GM18508 (cell line): ENCODE measurements at regions not wholly inside any gene's neighbourhood (a gene's known extent, or its start where the extent isn't known, plus 50 kb on each side); places are given as distances from the start of the nearest gene placed in this dataset.

Experiments
- ATAC-seq: cut with Tn5 transposase; IDR thresholded peaks from one replicate; pipeline ENCODE4 v1.9.1; 2021; ENCODE audit warnings: moderate number of reproducible peaks; ENCODE audit not compliant: insufficient read depth, unreplicated experiment

DNA sequence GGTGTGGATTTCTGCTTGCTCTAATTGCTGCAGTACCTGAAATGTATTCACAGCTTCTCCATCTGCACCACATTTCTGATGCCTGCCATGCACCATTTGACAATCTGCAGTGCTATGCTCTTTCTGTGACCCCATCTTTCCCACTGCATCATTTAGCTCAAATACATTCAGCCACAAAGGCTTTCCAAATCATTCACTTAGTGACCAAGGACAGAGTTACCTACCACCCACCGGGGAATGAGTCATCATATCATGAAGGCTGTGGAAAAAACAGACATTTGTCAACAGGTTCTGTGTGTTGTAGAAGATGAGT is 465.5 kb upstream of the ATP2B1 start:
- ATAC-seq = peak; percentile 46

DNA sequence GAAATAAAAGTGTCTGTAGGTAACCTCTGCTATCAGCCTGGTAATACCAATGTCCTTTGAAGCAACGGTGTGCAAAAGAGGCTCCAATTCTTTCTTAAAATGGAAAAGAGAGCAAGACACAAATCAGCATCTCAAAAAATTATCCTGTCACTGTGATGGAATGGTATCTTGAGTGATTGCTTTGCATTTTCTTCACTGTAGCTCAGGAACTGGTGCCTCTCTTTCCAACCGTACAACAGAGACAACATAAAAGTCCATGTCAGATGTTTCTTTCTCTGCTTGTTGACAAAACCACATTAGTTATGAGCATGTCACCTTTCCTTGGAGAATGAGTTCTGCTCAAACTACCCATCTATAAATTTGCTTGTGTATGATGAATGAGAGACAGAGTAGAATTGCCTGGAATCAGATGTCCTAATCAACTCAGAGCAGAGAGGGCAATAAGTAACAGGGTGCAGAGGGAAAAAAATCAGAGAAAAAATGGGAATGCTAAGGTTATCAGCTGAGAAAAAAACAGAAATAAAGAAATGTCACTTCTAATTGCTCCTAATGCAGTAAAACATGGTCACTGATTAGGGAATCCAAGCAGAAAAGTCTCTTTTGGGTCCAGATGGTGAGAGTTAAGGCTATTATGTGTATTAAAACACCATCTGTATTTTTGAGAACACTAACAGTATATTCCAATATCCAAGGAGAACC is 465.0 kb upstream of the ATP2B1 start:
- no peak for ATAC-seq

DNA sequence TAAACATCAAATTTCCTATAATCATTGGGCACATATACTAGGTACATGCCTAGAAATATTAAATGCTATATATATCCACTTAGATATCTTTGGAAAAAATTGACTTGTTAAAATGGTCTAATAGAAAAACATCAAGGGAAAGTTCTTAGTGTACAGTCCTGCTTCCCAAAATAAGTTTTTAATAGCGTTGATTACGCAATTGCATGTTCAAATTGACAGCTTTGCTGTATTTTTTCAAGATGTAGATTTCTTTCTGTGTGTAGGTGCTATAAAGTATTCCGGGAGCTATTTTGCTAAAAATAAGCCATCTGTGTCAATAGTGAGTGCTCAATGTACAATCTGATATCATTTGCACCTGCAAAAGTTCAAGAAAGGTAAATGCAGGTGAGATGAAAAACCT is 463.9 kb upstream of the ATP2B1 start:
- ATAC-seq = no peak

DNA sequence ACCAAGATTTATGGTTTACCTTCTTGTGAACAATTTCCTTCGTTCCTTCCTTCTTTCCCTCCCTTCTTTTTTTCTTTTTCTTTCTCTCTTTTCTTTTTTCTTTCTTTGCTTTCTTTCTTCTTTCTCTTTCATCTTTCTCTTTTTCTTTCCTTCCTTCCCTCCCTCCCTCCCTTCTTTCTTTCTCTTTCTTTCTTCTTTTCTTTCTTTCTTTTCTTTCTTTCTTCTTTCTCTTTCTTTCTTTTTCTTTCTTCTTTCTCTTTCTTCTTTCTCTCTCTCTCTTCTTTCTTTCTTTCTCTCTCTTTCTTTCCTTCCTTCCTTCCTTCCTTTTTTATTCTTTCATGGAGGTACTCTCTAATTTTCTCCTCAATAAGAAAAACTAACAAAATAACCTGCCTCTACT is 462.1 kb upstream of the ATP2B1 start:
- no peak for ATAC-seq

DNA sequence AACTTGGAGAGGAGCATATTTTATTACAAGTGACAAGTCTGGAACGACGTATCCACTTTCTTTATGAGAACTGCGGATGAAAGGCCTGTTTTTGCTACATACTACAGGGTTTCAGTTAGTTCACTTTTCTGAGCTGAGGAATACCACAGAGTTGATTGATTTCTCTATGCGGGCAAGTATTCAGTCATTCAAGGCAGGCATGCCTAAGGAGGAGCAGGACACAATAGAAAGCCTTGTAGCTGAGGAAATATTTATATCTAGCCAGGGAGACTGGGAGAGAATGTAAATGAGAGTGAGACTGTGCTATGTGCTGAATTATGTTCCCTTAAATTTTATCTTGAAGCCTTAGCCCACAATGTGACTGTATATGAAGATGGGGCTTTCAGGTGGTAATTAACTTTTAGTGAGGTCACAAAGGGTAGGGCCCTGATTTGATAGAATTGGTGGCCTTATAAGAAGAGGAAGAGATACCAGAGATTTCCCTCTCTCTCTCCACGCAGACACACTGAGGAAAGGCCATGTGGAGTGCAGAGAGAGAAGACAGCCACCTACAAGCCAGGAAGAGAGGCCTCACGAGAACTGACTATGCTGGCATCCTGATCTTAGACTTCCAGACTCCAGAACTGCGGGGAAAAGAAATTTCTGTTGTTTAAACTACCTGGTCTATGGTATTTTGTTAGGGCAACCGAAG is 459.0 kb upstream of the ATP2B1 start:
- no peak for ATAC-seq

DNA sequence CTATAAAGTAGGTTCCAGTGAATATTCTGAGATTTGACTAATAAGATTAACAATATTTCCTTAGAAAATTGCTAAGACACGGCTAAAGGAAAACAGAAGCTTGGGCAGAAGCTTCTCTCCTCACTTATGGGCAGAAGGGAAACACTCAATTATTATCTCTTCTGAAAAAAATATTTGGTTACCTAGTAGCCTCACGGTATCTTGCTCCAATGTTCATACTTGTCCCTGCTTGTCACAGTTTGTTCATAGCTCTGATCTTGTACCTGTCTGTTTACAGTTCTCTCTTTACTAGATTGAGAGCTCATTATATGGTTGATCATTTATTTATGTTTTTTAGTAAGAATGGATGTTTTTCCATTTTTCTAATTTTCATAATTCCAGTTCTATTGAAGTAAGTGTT is 458.0 kb upstream of the ATP2B1 start:
- ATAC-seq = no peak

DNA sequence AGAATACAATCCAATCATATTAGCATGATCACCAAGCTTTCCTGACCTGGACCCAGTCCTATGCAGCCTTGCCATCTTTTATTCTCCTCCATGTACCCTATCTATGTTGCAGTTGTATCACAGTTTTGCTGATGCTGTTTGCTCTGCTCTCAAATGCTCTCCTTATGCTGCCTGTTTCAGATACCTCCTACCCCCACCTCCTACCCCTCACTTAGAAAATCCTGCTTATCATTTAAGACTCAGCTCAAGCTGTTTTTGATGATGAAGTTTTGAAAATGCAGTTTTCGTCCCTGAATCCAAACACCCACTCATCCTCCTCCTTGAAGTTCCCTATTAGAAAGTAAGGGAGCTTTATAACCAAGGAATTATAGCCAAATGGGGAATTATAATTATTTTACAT is 457.4 kb upstream of the ATP2B1 start:
- ATAC-seq = no peak

DNA sequence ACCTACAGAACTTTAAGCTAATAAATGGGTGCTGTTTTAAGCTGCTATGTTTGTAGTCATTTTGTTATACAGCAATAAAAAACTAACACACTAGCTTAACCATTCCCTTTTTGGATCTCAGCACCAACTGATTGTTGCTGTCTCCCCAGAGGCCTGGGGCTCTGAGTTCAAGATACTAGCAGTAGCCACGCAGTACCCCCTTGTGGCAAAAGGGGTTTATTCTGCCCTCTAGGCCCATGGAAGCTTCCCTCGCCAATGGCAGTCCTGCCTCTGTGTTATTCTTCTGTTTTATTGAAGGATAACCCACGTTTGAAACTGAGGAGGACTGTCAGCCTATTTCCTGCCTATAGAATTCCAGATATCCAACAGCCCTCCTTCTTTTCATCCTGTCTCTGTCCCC is 455.3 kb upstream of the ATP2B1 start:
- ATAC-seq = no peak

DNA sequence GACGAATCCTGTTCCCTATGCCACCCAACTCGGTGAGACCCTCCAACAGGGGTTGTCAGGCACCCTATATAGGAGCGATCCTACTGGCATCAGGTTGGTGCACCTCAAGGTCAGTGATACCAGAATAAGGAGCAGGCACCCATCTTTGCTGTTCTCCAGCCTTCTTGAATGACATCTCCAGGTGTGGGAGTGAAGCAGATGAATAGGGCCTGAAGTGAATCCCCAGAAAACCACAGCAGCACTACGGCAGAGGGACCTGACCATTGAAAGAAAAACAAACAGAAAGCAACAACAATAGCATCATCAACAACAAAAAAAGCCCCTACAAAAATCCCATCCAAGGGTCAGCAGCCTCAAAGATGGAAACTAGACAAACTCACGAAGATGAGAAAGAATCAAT is 445.2 kb upstream of the ATP2B1 start:
- no peak for ATAC-seq

DNA sequence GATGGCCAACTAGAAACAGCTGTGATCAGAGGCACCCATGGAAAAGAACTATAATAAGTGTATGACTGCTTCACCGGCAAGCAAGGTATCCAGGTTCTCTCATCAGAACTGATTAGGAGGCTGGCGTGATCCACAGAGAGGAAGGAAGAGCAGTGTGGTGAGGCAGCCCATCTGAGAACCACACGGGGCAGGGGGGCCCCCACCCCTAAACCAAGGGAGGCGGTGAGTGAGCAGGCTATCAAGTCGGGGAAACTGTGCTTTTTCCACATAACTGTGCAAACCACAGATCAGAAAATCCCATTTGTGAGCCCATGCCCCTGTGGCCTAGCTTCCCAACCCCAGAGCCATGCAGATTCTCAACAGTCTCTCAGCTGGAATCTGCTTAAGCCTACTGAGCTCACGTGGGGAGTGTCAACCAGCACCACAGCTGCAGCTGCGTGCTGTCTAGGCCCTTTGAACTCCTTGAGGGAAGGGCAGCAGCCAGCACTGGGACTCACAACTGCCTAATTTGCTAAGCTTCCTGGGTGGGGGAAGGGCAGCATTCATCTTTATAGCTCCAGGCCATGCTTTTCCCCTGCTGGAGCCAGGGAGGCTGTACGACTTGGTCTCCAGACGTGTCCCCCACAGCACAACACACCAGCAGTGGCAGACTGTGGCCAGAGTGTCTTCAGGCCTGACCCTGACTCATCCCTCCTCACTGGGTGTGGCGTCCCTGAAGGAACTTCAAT is 444.4 kb upstream of the ATP2B1 start:
- ATAC-seq = no peak

DNA sequence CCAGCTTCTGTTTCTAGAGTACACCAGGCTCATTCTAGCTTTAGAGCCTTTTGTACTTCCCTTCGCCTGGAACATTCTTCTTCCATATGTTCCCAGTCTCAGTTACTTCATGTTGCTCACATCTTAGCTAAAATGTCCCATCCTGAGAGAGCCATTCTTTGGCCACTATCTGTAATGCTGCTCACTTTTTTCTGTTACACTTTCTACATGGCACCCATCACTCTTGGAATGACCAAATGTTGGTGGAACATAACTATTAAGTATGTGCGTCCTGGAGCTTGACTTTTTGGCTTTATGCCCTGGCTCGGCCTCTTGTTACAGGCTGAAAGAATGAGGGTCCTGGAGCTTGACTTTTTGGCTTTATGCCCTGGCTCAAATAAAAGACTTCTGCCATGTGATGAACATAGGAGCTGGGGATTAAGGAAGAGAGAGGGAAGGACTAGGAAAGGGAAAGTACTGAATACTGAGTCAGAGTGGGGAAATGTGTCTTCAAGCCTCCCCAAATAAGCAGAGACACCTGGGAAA is 442.9 kb upstream of the ATP2B1 start:
- no peak for ATAC-seq

DNA sequence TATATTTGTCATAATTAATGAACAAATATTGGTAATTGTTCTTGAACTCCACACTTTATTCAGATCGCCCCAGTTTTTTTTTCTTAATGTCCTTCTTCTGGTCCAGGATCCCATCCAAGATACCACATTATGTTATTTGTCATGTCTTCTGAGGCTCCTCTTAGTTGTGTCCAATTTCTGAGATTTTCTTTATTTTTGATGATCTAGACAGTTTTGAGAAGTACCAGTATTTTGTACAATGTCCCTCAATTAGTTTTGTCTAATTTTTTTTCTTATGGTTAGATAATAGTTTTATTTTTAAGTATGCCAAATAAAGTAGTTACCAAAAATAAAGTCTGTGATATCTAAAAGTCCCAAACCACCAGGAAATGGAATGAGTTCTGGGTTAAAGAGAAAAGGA is 440.8 kb upstream of the ATP2B1 start:
- no peak for ATAC-seq

DNA sequence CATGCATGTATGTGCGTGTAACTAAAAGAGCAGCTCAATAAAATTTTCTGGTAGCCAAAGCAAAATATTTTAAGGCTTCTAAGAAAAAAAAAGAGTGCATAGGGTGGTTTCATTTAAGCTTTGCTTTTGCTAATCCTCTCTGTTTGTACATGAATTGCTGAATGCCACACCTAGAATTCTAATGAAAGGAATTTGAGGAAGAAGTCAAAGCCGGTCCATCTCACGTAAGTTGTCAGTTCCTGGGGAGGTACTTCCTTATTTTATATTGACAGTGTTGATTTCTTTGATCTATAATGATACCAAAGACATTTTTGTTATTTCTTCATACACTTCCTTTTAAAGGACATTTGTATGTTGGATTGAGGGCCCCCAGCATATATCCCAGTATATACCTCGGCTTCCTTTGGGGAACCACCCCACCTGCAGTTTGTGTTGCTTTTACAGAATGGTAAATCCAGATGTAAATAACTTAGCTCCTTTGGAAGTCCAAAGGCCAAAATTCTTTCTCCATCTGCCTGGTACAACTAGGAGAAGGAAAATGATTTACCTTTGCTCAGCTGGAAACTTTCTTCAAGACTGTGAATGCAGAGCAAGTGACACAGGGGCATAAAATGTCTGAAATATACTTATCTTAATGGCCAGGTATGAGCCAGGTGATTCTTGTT is 420.9 kb upstream of the ATP2B1 start:
- ATAC-seq = no peak

DNA sequence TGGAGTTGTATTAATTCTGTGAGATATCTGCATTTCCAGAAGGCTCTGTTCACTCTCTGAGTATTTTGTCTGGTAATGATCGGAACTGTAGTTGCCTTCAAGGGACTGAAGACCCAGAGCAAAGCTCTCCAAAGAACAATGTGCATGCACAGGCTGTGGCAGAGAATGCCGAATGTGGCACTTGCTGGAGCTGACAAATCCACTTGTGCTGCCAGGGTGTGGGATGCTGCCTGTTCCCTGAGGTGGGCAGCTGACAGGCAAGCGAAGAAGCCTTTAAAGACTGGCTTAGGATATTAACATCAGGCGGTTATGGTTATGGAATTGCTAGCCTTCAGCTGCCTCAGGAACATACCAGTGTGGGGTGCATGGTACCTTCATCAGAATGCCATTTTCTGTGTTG is 419.9 kb upstream of the ATP2B1 start:
- no peak for ATAC-seq

DNA sequence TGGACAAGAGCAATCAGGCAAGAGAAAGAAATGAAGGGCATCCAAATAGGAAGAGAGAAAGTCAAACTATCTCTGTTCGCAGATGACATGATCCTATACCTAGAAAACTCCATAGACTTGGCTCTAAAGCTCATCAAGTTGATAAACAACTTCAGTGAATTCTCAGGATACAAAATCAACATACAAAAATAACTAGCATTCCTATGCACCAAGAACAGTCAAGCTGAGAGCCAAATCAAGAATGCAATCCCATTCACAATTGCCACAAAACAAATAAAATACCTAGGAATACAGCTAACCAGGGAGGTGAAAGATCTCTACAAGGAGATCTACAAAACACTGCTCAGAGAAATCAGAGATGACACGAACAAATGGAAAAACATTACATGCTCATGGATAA is 417.5 kb upstream of the ATP2B1 start:
- no peak for ATAC-seq

DNA sequence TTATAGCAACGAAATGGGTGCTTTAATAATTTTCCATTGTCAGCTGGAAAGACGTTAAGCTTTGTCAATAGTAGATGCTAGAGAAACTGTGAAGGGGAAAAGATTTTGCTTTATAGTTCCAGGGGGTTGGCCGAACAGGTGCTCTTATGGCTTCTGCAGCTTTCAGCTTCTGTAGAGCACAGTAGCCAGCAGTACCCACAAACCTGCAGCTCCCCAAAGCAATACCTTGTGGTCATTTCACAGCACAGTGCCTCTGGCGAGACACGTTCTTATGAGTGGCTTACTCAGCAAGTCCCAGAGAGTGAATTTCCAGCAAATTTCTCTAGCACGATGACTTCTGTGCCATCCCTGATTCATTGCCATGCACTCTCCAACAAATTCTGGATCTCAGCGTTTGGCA is 416.3 kb upstream of the ATP2B1 start:
- ATAC-seq = no peak

DNA sequence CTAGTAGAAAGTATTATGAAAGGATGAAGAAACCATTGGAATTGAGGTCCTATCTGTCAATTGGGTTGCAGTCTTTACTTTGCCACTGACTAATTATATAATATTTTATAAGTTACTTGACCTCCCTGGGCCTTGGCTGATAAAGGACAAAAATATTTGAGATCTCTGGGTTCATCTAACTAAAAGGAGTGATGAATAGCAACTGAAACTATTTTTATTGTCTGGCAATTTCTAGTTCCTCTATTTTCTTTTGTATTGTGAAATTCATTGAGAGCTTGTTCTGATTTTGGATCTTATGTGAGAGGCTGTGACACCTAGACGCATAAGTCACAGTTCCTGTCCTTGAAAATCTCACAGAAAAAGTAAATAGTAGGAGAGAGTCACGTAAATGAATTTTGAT is 415.7 kb upstream of the ATP2B1 start:
- ATAC-seq = no peak

DNA sequence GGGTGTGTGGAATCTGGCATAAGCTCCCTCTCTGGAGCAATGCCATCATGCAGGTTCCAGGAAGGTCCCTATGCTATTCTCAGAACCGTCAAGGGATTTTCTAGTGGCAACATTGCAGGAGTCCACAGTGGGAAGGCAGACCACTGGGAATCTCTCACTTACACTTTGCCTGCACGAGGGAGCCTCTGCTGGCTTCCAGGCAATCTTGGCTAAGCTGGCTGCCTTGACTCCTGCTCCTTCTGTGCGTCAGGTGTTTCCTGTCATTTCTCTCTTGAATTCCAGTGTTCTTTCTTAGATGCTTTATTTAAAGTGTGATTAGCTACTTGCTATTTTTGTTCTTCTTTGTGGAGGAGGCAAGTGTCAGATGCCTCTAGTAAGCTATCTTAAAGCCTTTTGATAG is 414.0 kb upstream of the ATP2B1 start:
- ATAC-seq = no peak

DNA sequence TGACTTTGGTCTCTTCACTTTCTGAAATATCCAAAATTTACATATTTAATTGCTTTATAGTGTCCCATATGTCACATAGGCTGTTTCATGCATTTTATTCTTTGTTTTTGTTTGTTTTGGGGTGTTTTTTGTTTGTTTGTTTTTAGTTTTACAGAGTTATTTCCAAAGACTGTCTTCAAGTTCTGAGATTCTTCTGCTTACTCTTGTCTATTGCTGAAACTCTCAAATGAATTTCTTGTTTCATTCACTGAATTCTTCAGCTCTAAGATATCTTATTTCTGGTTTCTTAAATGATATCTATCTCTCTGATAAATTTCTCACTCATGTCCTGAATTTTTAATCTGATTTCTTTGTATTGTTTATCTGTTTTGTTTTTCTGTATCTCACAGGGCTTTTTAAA is 412.0 kb upstream of the ATP2B1 start:
- ATAC-seq = no peak

DNA sequence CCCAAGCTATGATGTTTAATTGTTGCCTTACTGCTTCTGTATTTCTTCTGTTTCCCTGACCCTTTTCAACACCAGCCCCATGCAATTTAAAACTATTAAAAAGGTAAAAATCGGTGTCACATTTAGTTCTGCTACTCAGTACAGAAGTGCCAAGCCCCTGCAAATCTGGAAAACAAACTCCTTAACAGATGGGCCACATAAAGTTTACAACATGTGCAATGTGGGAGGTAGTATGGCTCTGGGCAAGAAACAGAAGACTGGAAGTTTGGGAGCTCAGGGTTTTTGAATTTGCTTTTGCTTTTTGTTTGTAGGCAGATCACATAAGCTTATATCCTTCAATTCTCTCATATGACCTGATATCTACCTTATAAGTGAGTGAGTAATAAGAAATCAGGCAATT is 404.0 kb upstream of the ATP2B1 start:
- ATAC-seq = no peak
